ENCODE measurements at regions not wholly inside any gene's neighbourhood (a gene's known extent, or its start where the extent isn't known, plus 50 kb on each side); places are given as distances from the start of the nearest gene placed in this dataset.

DNA sequence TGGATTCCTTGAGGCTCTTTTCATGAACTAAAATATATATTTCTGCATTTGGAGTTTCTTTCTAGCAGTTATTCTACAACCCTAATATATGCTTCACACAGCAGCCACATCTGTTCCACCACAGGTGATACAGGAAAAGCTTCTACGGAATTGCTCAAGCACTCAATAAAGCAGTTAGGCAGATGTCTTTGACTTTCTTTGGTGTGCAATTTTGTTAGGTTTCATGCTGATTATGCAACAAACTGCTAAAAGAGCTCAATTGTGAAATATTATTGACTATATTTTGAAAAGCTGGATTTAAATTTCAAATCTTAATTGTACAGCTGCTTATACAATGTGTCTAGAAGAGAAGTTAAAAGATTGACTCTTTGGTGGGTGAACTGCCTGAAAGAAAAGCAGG is 1055.6 kb upstream of the FBXO33 start:
- DNase-seq, result no peak
- H3K4me3 ChIP-seq, result no peak overlapping the region
- 0 out of 2 replicates have a peak, but pooled peaks cover 4% of the 10 kb centered on the region for H3K27me3 ChIP-seq
- no peaks in the 10 kb centered on the region for H3K4me1 ChIP-seq
- H3K27ac ChIP-seq, result no peak overlapping the region
- H3K36me3 ChIP-seq, result no peaks in the 10 kb centered on the region
- H3K9me3 ChIP-seq (replicated peaks), result no peaks in the 10 kb centered on the region

DNA sequence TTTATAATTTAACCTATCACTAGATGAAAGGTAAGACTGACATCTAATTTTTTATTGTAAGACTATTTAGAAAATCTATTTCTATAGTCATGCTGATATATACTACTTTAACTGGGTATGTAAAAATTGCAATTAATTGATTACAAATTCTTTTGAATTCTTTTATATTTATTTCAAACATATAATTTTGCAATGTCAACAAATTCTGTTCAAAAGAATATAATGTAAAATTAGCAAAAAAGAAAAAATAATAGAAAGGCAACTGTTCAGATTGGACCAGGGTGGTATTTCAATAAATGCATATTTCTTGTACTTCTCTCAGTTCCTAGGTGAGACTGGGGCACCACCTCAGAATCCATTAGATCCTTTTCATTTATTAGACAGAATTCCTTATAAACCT is 1053.5 kb upstream of the FBXO33 start:
- Histone ChIP-seq H3K27me3 (peaks cover 8% of the 10 kb centered on the region; the same call in 1 of the 2 replicates), H3K9me3 (replicated peaks) (no peaks in the 10 kb centered on the region), H3K27ac (no peak overlapping the region), H3K4me1 (no peaks in the 10 kb centered on the region), H3K36me3 (no peaks in the 10 kb centered on the region), H3K4me3 (no peak overlapping the region)
- no peak for DNase-seq

DNA sequence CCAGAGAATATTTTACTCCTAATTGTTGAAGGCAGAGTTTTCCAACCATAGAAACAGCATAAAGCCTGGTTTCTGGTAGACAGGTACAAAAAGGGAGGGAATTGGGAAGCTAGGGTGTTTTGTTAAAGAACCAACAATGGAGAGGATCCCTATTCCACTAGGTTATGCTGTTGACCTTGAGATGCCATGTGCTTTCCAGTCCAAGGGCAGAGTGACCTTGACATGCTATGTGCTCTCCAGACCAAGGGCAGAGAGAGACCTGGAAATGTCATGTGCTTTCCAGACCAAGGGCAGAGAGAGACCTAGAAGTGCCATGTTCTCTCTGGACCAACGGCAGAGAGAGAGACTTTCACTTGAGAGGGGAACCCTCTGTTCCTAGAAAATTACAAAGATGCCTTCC is 1043.8 kb upstream of the FBXO33 start:
- no peak for DNase-seq
- Histone ChIP-seq H3K4me1 (no peaks in the 10 kb centered on the region), H3K9me3 (replicated peaks) (no peaks in the 10 kb centered on the region), H3K27ac (no peak overlapping the region), H3K4me3 (no peak overlapping the region), H3K36me3 (no peaks in the 10 kb centered on the region), H3K27me3 (no peaks in the 10 kb centered on the region)

DNA sequence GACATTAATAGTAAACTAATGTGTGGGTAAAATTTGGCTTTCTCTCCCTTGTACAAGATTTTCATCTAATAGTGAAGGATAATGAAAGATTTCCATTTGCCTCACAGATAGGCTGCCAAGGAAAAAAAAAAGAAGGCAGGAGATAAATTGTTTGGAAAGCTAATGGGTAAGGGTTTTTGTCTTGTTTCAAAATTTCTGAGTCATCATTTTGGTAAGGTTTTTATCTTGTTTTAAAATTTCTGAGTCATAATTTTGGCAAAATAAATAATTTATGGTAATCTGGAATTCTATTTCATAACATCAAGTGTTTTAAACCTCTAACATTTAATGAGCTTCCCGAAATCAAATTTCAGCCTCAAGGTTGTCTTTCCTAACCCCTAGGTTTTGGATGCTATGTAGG is 1035.7 kb upstream of the FBXO33 start:
- Histone ChIP-seq H3K4me1 (no peaks in the 10 kb centered on the region), H3K27ac (no peak overlapping the region), H3K4me3 (no peak overlapping the region), H3K36me3 (no peaks in the 10 kb centered on the region), H3K9me3 (replicated peaks) (no peaks in the 10 kb centered on the region), H3K27me3 (no peaks in the 10 kb centered on the region)
- no peak for DNase-seq

DNA sequence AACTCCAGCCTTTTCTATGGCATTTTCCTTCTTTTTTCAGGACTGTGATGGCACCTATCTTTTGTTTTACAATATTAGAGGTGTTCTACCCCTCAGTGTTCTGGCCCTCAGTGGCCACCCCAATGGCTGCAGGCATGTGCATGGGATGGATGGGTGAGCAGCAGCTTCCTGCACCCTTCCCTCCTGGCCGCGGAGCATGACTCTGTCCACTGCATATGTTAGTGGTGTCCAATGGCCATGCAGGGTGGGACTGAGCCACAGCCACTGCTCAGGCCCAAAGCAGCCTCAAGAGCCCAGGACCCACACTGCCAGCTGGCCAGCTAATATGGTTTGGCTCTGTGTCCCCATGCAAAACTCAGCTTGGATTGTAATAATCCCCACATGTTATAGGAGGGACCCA is 1032.3 kb upstream of the FBXO33 start:
- H3K4me3 ChIP-seq, result no peak overlapping the region
- H3K4me1 ChIP-seq, result no peaks in the 10 kb centered on the region
- no peak overlapping the region for H3K27ac ChIP-seq
- H3K36me3 ChIP-seq, result no peaks in the 10 kb centered on the region
- no peaks in the 10 kb centered on the region for H3K27me3 ChIP-seq
- H3K9me3 ChIP-seq (replicated peaks), result no peaks in the 10 kb centered on the region
- no peak for DNase-seq

DNA sequence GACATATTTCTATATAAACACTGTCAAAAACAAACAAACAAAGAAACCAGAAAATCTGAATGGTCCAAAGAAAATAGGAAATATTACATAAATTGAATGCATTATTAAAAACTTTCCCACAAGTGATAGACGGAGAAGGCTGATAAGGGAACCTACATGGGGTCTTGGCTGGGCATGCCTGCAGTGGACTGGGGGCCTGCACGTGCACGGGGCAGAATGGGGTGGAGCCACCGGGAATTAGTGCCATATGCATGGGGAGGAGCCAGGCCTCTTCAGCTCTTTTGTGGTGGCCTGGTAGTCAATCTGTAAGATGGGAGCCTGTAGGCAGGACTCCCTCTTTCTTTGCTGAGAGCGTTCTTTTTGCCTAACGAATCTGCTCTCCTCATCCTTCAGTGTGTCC is 1031.7 kb upstream of the FBXO33 start:
- Histone ChIP-seq H3K4me1 (no peaks in the 10 kb centered on the region), H3K27ac (no peak overlapping the region), H3K4me3 (no peak overlapping the region), H3K27me3 (no peaks in the 10 kb centered on the region), H3K36me3 (no peaks in the 10 kb centered on the region), H3K9me3 (replicated peaks) (no peaks in the 10 kb centered on the region)
- no peak for DNase-seq

DNA sequence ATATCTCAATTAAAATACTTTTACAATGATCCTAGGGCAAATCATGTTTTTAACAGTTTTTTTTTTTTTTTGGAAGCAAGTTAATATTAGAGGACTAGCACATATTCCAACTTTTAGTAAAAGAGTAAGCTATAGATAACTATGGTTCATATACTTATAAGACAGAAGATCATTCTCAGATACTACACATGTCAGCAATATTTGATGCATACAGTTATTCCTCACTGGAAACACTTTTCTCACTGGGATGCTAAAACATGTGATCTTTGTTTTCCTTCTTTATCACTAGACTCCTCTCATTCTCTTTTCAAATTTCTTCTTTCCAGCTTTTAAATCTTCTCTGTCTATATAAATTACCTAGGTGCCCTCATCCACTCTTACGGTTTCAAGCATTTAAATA is 1020.4 kb upstream of the FBXO33 start:
- no peaks in the 10 kb centered on the region for H3K4me1 ChIP-seq
- no peak overlapping the region for H3K4me3 ChIP-seq
- H3K36me3 ChIP-seq, result no peaks in the 10 kb centered on the region
- H3K27me3 ChIP-seq, result no peaks in the 10 kb centered on the region
- no peak for DNase-seq
- H3K27ac ChIP-seq, result no peak overlapping the region
- no peaks in the 10 kb centered on the region for H3K9me3 ChIP-seq (replicated peaks)

DNA sequence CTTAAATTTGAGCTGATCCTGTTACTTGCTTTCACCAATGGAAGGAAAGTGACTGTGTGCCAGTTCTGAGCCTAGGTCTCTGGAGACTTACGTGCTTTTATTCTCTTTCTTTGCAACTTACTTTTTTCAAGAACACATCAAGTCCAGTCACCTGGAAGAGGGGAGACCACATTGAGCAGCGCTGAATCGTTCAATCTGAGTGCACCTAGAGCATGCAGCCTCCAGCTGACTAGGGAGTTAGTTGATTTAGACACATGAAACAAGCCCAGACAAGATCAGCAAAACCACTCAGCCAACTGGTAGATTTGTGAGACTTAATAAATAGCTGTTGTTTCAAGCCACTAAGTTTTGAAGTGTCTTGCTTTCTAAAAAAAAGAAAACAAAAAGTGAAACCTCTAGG is 1014.8 kb upstream of the FBXO33 start:
- no peaks in the 10 kb centered on the region for H3K9me3 ChIP-seq (replicated peaks)
- H3K4me1 ChIP-seq, result no peaks in the 10 kb centered on the region
- no peak overlapping the region for H3K27ac ChIP-seq
- H3K4me3 ChIP-seq, result no peak overlapping the region
- H3K27me3 ChIP-seq, result no peaks in the 10 kb centered on the region
- DNase-seq, result peak in 1 of 2 experiments; percentile 5
- no peaks in the 10 kb centered on the region for H3K36me3 ChIP-seq

DNA sequence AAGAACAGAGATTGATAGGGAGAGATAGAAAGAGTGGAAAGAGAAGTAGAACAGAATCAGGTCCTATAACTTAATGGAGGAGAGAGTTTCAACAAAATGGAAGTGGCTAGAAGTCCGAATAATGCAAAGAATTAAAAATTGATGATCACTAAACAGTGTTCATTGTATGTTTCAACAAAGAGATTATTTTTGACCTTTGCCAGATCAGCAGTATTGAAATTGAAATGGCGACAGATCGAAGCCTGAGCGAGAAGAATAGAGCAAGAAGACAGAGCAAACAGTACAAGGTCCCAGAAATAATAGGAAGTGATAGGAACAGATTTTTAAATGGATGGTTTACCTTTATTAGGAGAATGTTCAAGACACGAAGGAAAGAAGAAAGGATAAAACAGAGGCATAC is 1012.8 kb upstream of the FBXO33 start:
- Histone ChIP-seq H3K9me3 (replicated peaks) (no peaks in the 10 kb centered on the region), H3K27me3 (no peaks in the 10 kb centered on the region), H3K4me1 (no peaks in the 10 kb centered on the region), H3K27ac (no peak overlapping the region), H3K4me3 (no peak overlapping the region), H3K36me3 (no peaks in the 10 kb centered on the region)
- no peak for DNase-seq

DNA sequence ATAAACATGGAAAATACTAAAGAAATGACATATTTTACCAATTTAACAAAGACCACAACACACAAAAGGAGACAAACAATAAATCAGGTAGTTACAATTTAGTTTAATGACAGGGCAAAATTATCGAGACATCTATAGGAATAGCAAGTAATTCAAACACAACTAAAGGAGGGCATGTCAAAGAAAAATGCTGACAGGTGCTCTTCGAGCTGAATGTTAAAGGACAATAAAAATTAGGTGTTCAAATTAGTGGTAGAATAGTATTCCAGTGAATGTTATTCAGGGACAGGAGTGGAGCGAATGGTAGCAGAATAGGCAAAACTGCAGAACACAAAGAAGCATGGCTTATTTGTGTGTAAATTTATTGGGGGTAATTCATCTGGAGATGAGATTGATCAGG is 1004.3 kb upstream of the FBXO33 start:
- Histone ChIP-seq H3K4me1 (no peaks in the 10 kb centered on the region), H3K27me3 (no peaks in the 10 kb centered on the region), H3K4me3 (no peak overlapping the region), H3K27ac (no peak overlapping the region), H3K36me3 (no peaks in the 10 kb centered on the region), H3K9me3 (replicated peaks) (no peaks in the 10 kb centered on the region)
- no peak for DNase-seq

DNA sequence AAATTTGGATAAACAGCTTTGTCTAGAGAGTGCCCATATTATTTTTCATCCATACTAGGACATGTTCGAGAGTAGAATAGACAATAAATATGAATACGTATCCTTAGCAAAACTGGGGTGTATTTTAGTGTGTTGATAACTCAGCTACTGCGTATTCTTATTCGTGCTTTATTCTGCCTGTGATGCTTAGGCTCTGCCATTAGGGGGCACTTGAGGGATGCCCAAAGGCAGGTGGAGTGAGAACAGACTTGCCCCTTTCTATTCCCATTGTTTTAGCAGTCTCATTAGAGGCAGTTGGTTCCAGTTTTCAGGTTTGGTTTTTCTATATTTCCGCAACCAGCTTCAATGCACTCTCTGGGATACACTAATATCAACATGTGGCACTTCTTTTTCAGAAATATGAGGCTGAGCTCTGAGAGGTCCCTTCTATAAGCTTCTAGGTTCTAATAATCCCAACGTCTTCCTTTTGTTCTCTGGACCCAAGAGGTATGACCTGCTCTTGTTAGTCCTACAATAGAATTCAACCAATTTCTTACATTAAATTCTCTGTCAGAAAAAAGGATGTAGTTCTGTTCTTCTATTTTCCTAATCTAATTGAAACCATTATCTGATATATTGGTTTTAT is 985.7 kb upstream of the FBXO33 start:
- H3K36me3 ChIP-seq, result no peaks in the 10 kb centered on the region
- DNase-seq, result peak; percentile 39 to 71

DNA sequence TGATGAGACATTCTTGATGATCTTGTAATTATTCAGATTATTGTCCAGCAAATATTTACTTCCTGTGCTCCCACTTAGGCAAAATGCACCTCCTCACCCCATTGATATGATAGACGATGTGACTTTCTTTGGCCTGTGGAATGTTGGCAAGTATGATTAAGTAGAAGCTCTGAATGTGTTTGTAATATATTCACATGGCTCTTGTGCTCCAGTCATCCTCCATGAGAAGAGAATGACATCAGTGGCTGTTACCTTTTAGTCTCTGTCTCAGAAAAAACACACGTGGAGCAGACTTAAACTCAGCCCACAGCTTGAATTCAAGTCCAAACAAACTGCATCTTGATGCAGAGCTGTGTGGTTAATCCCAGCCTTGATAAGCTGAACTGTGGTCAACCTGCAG is 984.3 kb upstream of the FBXO33 start:
- Histone ChIP-seq H3K4me3 (no peak overlapping the region), H3K36me3 (no peaks in the 10 kb centered on the region), H3K4me1 (peaks cover 6% of the 10 kb centered on the region; the same call in 1 of the 2 replicates), H3K27me3 (no peaks in the 10 kb centered on the region), H3K9me3 (replicated peaks) (no peaks in the 10 kb centered on the region), H3K27ac (no peak overlapping the region)
- no peak for DNase-seq

More for the DNA sequence above, 985.7 kb upstream of the FBXO33 start:
- Histone ChIP-seq H3K9me3 (replicated peaks) (no peaks in the 10 kb centered on the region), H3K27me3 (no peaks in the 10 kb centered on the region), H3K4me1 (peaks cover 5% of the 10 kb centered on the region; the same call in 1 of the 2 replicates), H3K27ac (no peak overlapping the region), H3K4me3 (no peak overlapping the region)

DNA sequence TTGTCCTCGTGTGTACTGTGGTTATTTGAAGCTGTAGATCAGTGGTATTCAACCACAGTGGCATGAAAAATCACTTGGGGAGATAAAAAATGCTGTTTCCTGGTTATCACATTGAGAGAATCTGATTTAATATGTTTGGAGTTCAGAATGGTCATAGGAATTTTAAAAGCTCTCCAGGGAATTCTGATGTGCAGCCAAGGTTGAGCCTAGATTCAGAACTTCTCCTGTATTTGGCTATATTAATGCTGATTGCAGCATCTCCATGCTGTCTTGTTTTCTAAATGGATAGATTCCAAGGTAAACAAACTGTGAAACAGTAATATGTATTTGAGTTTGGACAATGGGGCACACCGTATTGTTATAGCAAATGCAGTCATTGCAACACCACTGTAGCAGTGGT is 982.2 kb upstream of the FBXO33 start:
- H3K36me3 ChIP-seq, result no peaks in the 10 kb centered on the region
- no peak overlapping the region for H3K4me3 ChIP-seq
- no peak for DNase-seq
- H3K27me3 ChIP-seq, result no peaks in the 10 kb centered on the region
- no peak overlapping the region for H3K27ac ChIP-seq
- no peaks in the 10 kb centered on the region for H3K9me3 ChIP-seq (replicated peaks)
- peaks cover 6% of the 10 kb centered on the region; the same call in 1 of the 2 replicates for H3K4me1 ChIP-seq

DNA sequence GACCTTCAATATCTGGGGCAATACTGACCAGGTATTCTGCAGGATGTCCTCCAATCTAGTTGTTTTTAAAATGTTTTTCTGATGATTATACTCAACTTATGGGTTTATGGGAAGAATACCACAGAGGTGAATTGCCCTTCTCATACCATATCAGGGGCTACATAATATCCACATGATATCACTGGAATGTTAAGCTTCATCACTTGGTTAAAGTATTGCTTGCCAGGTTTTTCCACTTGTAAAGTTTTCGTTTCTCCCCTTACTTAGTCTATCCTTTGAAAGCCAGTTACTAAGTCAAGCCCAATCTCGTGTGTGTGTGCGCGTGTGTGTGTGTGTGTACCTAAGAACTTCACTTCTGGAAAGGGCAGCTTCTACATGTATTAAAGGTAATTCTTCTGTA is 980.9 kb upstream of the FBXO33 start:
- no peaks in the 10 kb centered on the region for H3K27me3 ChIP-seq
- DNase-seq, result no peak
- H3K9me3 ChIP-seq (replicated peaks), result no peaks in the 10 kb centered on the region
- H3K36me3 ChIP-seq, result no peaks in the 10 kb centered on the region
- peaks cover 6% of the 10 kb centered on the region; the same call in 1 of the 2 replicates for H3K4me1 ChIP-seq
- H3K27ac ChIP-seq, result no peak overlapping the region
- H3K4me3 ChIP-seq, result no peak overlapping the region

DNA sequence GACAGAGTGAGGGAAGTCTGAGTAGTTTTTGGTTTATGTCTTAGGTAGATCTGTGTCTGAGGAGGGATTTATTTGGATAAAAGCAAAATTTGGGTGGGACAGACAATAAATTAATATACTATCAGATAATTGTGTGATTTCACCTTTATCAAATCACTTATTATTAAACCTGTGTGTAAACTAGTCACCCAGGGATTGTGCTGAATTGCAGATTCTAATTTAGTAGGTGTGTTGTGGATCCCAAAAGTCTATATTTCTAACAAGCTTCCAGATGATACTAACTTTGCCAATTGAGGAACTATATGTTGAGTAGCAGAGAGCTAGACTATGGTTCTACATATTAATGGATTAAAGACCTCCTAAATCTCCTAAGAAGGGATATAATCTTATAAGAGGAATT is 978.5 kb upstream of the FBXO33 start:
- no peak overlapping the region for H3K4me3 ChIP-seq
- no peak overlapping the region for H3K27ac ChIP-seq
- no peaks in the 10 kb centered on the region for H3K9me3 ChIP-seq (replicated peaks)
- DNase-seq, result no peak
- no peaks in the 10 kb centered on the region for H3K36me3 ChIP-seq
- no peaks in the 10 kb centered on the region for H3K27me3 ChIP-seq
- peaks cover 6% of the 10 kb centered on the region; the same call in 1 of the 2 replicates for H3K4me1 ChIP-seq

DNA sequence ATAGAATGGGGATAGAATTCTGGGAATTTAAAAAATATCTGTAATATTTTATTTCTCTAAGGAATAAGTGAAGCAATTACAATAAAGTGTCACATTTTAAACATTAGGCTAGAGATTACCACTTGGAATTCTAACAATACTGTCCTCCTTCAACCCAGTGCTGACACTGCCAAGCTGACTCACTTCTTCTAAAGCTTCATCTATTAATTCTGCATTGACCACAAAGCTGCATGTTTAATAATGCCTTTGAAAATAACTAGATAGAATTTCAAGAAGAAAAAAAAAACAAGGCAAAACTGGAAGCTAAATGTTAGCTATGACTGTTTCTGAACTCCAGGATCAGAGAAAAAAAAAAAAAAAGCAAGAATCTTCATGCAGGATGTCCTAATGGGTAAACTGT is 970.7 kb upstream of the FBXO33 start:
- Histone ChIP-seq H3K27ac (no peak overlapping the region), H3K9me3 (replicated peaks) (no peaks in the 10 kb centered on the region), H3K4me3 (no peak overlapping the region), H3K27me3 (no peaks in the 10 kb centered on the region), H3K36me3 (no peaks in the 10 kb centered on the region), H3K4me1 (no peaks in the 10 kb centered on the region)
- DNase-seq, result no peak

Data from SJCRH30 (cell line).